ENCODE measurements at regions not wholly inside any gene's neighbourhood (a gene's known extent, or its start where the extent isn't known, plus 50 kb on each side); places are given as distances from the start of the nearest gene placed in this dataset.

DNA sequence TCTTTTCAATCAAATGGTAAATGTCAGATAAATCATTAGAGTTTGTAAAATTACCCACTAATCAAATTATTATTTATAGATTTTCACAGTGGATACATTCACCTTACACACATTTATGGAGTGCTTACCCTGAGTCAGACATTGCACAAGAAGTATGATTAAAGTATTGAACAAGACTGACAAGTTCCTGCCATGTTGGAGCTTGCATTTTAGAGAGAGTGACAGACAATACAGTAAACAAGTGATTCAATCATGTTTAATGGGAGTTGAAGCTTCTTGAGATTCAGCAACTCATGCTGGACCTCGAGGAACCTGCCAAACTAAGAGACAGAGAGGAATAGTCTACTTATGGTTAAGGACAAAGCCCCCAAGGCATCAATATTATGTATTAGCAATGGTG lies 487.8 kb downstream of the PCDH17 start:
- TF ChIP-seq, protein P1, sequence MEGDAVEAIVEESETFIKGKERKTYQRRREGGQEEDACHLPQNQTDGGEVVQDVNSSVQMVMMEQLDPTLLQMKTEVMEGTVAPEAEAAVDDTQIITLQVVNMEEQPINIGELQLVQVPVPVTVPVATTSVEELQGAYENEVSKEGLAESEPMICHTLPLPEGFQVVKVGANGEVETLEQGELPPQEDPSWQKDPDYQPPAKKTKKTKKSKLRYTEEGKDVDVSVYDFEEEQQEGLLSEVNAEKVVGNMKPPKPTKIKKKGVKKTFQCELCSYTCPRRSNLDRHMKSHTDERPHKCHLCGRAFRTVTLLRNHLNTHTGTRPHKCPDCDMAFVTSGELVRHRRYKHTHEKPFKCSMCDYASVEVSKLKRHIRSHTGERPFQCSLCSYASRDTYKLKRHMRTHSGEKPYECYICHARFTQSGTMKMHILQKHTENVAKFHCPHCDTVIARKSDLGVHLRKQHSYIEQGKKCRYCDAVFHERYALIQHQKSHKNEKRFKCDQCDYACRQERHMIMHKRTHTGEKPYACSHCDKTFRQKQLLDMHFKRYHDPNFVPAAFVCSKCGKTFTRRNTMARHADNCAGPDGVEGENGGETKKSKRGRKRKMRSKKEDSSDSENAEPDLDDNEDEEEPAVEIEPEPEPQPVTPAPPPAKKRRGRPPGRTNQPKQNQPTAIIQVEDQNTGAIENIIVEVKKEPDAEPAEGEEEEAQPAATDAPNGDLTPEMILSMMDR (IDR thresholded peaks at IDR 0.05): no peak
- TF ChIP-seq POLR2A (IDR thresholded peaks at IDR 0.05) (no peak), POLR2AphosphoS5 (IDR thresholded peaks at IDR 0.05) (no peak)

Data from sigmoid colon (tissue), 4 donors.